HS-27A (cell line): ENCODE measurements at regions not wholly inside any gene's neighbourhood (a gene's known extent, or its start where the extent isn't known, plus 50 kb on each side); places are given as distances from the start of the nearest gene placed in this dataset.

Experiments
- DNase-seq: peaks from one replicate; pipeline ENCODE4 v3.0.0-alpha.2; 2012; ENCODE audit warnings: low read depth, missing footprints

DNA sequence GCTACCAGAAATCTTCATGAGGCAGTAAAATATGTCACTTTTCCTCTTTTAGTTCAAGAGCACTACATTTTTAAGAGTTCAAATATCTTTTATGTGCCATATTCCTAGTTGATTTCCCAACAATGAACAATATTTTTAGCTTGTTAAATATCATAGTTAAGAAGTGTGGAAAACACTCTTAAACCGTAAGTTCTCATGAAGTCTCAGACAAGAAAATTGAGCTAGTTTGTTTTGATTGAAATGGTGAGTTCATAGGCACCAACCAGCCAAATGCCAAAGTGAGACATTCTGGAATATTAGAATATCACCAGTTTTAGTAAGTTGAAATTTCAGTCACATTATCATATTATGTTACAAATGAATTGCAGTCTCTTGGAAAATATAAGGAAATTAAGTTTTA is 277.2 kb upstream of the HSF2 start:
- no peak for DNase-seq

DNA sequence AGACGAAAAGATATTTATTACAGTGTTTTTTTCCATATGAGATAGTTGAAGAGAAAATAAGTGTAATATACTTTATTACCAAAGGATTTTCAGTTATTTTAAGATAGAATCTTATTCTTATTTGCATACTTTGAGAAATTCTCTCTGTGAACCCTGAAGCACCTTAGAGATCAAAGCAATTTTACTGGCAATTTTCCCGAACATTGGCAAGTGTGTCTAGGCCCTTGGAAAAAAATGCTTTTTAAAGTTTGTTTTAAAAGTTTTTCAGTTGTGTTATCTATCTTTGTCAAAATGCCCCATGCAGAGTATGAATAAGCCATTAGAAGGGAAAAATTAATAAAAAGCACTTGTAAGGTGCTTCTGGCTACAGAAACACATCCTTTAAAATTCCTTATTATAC is 276.8 kb upstream of the HSF2 start:
- DNase-seq = no peak

DNA sequence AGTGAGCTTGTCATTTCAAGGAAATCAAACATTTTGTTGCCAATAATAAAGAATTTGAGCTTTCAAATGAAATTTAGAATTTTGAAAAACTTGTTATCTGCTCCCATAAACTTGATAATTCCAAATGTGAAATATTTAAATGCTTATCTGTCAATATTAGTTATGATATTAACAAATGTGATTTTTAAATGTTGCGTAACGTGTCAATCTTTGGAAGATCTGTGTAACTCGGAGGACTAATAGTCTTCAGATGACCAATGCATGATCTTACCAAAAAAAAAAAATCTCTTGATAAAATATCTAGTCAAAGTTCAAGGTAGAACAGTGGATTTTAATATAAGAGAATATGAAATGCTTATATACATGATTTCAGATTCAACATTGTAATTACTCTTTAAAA is 274.5 kb upstream of the HSF2 start:
- no peak for DNase-seq

DNA sequence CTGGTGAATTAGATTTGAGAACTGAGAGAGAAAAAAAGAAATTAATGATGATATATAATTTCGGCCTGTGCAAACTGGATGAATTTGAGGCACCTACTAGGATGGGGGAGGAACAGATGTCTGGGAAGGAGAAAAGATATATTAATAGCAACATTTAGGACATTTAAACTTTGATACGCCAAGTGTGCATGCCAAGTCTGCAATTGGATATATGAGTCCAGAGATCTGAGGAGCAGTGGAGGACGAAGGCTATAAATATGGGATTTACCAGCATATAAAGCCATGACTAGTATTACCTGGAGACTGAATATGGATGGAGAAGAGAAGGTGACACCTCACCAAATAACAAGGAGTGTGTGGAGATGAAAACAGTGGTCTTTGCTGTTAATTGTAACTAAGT is 272.6 kb upstream of the HSF2 start:
- DNase-seq = no peak

DNA sequence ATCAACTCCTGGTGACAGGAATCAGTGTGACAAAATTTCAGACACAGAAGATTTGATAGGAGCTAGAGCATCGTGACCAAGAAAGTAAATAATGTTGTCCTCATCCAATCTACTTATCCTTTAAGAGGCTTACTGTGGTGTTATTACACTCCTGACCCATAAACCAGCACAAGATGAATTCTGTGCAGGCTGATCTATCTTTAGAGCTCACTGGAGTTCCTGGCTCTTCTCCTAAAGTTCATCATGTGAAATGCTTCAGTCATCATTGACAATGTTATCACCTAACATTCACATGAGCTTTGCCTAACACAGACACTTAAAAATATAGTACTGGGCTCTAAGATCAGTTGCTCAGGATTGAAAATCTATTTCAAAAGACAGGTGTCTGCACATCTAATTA is 271.0 kb upstream of the HSF2 start:
- DNase-seq = no peak

DNA sequence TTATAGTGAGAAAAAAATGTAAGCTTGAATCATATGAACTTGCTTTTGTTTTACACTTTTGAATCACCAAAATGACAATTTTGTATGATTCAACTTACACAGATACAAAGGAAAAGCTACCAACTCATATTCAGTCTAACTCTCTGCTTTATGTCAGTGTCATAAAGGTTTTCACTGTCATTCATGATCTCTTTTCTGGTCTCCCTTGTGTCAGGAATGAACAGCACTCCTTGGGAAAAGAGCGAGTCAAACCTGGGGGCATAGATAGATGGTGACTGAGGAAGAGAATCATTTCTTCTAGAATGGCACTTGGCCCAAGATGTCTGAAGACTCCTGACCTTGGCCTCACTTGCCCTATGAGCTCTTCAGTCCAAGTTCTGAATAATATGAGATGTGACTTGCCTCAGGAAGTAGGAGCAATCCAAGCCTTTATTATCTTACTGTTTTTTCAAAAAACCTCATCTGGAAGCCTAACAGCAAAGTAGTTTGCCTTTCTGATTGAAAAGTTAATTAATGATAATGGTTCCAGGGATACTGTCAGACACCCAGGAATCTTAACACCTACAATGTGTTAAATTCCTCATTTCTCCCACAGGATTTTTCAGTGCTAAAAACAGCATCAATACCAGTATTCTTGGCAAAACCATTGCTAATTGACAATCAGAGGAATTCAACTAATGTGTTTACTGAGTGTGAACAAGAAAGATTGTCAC is 270.0 kb upstream of the HSF2 start:
- DNase-seq = no peak

DNA sequence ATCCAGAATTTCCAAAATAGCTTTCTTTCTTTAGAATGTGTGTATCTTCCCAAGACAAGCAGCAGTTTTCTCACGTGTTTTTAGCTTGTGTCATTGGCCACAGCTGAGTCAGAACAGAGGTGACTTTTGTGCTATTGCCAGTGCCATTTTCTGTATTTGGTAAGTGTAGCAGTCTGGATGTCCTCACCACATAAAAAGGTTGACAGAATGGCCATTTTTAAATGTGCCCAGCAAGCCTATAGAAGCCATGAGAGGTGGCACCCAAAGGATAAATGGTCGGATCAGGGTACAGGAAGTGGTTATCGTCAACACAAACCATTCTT is 269.5 kb upstream of the HSF2 start:
- no peak for DNase-seq

DNA sequence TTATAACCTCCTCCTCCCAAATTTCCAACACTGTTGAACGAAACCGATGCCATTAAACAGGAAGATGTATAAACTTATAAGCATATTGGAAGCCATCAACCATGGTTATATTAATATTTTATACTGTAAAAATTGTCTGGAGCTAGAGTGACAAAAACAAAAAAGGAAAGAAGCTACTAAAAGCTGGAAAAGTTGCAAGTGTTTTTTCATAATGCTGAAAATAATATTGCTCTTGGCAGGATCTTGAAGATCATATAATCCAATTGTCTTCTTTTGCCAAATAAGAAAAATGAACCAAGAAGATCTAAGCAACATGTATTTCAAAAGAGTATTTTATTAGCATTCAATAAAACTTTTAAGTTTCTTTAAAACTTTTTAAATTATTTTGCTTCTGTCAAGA is 268.9 kb upstream of the HSF2 start:
- DNase-seq = no peak

DNA sequence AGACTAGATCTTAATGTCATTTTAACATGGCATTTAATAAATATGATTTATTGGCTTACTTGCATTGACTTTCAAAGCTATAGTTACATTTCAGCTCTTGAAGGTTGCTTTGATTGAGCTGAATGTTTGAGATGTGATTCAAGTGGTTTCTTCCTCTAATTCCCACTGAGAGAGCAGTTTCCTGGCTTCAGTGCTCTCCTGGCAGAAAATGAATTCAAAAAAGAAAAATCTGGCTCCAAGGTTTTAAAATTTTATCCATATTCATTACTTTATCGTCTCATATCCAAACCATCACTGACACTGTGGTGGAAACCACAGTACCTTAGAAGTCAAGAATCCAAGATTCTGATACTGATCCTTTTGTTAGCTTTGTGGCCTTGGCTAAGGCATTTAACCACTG is 263.1 kb upstream of the HSF2 start:
- DNase-seq = no peak

DNA sequence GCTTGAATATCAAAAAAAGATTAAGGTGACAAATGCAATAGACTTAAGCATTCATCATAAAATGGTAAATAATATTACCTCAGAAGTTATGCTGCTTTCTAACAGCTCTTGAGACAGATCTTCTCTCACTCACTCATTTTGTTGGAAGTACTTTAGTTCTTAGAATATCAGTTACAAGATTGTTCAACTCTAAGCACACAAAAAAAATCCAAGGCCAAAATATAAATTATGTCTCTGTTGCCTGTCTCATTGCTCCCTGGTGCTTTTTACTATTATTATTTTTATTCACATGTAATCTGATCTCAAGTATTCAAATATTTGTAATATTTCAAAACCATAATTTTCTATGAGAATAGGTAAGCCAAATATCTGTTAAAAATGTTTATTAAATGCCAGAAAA is 259.4 kb upstream of the HSF2 start:
- no peak for DNase-seq

DNA sequence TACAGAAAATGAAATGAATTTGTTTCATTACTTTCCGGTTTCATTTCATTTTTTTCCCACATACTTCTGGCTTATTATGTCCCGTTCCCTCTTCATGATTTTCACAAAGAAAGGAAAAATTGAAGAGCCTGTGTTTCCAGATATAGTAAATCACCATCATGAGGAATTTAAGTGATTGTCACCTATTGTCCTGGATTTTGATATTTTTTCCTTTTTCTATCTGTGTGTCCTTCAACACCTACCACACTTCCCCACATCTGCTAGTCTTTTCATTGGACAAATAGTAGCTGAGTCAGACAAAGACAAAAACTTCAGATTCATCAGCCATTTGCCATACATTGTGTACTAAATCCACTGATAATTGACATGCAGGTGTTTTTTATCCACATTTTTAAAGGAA is 258.2 kb upstream of the HSF2 start:
- DNase-seq = no peak

DNA sequence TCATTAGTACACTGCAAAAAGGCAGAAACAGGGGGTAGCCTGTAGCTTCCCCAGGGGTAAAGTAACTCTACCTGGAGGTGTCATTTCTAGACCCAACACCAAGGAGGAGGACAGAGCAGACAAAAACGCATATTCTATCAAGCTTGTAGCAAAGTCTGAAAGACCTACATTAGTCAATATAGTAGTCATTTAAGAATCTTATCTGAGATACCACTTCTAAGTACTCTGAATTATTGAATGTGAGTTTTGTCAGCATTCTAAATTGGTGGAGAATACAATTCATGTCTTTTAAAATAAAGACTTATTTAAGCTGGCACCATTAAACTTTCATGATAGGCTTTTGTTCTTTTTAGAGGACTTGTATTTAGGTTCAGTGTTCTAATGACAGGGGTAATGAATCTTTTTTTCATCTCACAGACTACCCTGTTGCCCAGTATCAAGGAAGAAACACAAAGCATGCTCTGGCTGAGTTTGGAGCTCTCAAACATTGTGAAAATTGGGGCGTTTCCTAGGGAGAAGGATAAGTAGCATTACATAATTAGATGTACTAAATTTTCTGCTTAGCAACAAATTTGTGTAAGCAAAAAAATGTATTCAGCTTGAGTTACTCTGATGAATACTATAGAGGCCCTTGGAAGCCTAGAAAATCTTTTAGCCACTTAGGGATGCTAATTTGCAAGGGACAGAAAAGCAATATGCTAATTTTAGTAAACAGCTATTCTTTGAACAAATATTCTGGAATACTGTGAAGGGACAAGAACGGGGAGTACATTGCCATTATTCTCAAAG is 255.4 kb upstream of the HSF2 start:
- no peak for DNase-seq

DNA sequence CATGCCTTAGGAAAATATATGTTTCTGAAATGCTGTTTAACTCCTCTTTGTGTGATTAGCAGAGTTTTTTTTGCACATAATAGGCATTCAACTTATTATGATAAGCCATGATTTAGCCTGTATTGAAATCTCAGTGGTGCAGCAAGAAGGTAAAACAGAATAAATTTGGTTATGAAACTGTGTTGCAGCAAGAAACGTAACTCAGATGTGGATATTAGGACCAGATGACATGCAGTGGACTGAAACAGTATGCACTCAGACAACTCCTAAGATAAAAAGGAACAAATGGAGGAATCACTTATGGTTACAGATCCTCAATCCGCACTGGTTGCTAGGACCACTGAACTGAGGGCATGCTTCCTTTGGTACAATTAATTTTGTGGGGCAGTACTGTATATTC is 254.2 kb upstream of the HSF2 start:
- no peak for DNase-seq

DNA sequence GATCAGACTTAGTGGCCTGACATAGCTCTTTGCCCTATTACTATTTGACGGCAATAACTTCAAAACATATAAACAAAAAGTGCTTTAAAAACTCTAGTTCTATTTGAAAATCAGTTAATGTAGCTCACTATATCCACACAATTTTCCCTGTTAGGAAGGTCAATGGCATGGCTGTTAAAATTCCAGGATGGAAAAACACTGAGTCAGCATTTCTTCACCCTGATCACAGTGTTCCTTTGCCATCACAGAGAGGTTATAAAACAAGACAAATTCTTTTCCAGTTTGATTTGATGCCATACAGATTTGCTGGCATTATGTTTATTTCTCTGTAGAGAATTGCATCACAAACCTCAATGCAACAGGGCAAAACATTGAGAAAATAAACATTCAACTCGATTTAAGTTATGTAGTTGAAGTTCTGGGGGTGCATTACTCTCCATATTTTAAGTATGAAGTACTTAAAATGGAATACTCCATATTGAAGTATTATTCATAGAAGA is 253.7 kb upstream of the HSF2 start:
- no peak for DNase-seq

DNA sequence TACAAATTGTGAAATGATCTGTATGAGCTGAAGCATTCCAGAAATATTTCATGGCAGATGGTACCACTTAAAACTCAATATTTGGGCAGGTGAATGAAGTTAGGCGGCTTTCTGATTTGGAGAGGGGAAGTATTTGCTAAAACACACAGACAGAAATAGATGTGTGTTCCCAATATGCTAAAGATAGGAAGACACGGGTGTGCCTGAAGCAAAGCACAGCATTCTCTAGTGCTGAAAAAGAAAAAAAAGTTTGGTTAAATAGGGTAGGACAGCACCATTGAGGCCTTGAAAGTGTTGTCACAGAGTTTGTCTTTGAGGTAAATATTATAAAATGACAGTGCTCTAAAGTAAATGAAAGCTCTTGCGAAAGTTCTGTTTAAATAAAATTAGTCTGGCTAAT is 252.2 kb upstream of the HSF2 start:
- DNase-seq = no peak

DNA sequence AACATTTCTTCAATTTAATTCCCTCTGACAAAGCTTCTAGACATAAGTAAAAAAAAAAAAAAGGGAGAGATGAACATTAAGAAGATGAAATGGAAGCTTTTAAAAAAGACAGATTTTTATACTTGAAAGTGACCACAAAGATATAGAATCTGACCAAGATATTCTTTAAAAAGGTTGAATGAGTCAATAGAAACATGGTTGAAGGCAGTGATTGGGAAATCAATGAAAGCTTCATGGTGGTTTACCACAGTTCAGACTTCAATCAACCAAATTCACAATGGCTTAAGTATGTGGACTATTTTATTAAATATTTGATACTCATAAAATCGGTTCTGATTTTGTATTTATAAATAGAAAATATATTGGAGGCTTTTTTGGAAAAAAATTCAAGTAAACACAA is 248.4 kb upstream of the HSF2 start:
- no peak for DNase-seq

DNA sequence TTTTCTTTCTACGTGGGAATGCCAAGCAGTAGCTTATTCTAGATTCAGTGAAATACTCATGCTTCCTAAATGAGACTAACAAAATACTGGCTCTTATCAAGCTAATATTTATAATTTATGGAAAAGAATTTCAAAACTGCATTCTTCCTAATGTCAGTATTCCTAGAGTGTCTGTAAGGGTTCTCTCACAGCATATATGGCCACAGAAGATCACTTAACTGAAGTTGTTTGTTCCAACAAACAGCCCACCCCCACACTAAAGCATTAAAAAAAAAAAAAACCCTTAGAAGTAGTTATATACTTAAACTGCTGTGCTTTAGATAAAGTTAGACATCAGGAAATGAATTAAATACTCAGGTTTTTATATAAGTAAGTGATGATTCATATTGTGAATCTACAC is 247.7 kb upstream of the HSF2 start:
- no peak for DNase-seq

DNA sequence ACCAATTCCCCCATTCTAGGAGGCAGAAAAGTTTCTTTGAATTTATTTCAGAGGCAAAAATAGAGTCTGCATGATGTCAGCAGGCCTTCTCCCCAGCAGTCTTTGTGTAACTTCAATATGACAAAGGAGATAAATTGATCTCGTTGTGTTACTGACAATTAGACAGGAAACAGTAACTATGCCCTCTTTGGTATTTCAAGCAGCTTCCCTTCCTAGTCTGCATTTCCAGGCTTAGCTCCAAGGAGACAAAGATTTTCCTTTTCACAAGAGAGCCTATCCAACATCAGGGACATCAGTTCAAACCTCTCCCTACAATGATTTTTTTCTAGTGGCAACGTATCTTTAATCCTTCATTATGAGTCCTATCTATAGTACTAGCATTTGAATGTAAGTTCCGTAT is 245.9 kb upstream of the HSF2 start:
- DNase-seq = no peak

DNA sequence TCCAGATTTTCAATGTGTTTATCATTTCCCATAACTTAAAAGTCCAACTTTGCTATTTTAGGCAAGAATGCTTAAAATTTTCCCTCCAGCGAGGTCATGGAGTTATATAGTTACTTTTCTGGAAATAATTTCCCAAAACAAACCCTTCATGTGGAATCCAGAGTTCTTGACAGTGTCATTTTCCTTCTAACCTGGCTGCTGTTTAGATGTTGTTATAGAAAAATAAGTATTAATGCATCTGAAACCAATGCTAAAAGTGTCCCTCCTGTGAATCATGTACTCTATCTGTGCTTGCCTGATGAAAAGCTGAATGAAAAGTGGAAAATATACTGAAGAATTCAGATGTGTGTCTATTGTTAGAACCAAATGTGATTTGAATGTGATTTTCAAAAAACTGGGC is 245.3 kb upstream of the HSF2 start:
- DNase-seq = no peak

DNA sequence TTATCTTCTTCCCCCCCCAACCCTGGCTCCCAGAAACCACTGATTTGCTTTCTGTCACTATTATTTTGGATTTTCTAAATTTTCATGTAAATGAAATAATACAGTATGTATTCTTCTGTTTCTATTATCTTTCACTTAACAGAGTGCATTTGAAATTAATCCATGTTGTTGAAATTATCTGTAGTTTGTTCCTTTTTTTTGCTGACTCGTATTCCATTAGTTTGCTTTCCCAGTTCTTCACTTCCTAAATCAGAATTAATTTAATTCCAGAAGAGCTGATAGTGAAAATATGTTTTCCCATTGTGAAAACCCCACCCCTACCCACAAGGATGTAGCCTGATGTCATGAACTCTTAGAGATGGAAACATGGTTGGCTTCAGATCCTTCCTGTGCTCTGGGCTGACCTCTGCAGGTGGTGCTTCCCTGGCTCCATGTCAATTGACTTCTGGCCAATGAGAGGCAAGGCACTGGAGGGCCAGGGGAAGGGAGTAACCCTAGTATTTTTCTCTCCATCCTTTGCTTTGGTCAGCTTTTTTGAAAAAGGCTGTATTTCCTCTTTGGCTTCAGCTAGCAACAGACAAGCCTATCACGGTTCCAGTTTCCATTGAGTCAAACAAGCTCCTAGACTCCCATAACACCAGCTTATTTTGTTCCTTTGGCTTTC is 244.4 kb upstream of the HSF2 start:
- DNase-seq = no peak

DNA sequence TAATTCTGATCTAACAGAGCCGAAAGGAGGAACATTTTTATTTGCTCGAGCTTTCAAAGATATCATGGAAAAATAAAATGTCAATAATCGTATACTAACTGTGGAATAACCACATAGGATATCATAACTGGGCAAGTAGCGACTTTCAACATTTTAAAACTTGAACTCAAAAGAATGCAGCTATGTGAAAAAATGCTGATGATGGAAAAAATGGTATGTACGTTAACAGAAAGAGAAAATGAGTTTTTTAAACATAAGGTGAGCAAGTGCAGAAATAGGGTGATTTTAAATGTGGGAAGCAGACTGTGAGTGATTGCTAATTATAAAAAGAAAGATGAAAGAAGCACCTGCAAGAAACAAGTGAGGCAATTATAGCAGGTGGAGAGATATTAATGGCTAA is 238.3 kb upstream of the HSF2 start:
- no peak for DNase-seq

DNA sequence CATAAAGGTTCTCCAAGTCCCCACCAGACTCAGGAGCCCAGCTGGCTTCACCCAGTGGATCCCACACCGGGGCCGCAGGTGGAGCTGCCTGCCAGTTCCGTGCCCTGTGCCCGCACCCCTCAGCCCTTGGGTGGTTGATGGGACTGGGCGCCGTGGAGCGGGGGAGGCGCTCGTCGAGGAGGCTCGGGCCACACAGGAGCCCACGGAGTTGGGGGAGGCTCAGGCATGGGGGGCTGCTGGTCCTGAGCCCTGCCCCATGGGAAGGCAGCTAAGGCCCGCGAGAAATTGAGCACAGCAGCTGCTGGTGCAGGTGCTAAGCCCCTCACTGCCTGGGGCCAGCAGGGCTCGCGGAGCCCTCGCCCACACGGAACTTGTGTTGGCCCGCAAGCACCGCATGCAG is 234.4 kb upstream of the HSF2 start:
- no peak for DNase-seq

DNA sequence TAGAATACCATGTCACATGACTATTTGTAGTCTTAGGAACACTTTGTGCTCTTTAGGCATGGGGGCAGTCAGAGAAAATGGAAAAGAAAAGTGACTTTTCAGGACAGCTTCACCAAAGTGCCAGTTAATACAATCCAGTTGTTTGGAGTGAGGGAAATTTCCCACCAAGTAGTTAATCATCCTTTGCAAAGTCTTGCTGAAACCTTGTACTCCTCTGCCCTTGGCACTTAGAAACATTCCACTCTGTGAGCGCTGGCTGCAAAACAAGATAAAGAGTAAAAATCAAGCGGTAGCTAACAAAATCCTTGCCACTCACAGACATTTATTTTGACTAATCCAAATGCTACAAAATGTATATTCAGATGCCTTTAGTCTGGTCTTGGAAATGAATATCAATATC is 229.2 kb upstream of the HSF2 start:
- no peak for DNase-seq
